H7 (cell line): ENCODE measurements at regions not wholly inside any gene's neighbourhood (a gene's known extent, or its start where the extent isn't known, plus 50 kb on each side); places are given as distances from the start of the nearest gene placed in this dataset.

Experiments used
- DNase-seq: peaks from one replicate; pipeline ENCODE4 v3.0.0; 2012
- H3K27me3 ChIP-seq: 2 replicates; pipeline ENCODE4 v1.6.0; 2011; ENCODE audit warnings: mild to moderate bottlenecking, low read length; ENCODE audit not compliant: control insufficient read depth, insufficient read depth
- H3K36me3 ChIP-seq: replicated peaks from 2 replicates; pipeline ENCODE4 v1.5.1; 2011; ENCODE audit warnings: low read length; ENCODE audit not compliant: control insufficient read depth, insufficient read depth
- H3K4me3 ChIP-seq: 2 replicates; pipeline ENCODE4 v1.5.1; 2011; ENCODE audit warnings: low read depth, mild to moderate bottlenecking, control low read depth, low read length, moderate library complexity; ENCODE audit not compliant: insufficient read depth

- H3K4me3 ChIP-seq: no peak overlapping the region
Measured at GRCh38 chr12:81987371-81987770, 228.2 kb upstream of the PPFIA2 start.

GRCh38 chr12:81976661-81977060, 217.5 kb upstream of the PPFIA2 start:
- Histone ChIP-seq H3K36me3 (no peaks in the 10 kb centered on the region), H3K27me3 (no peaks in the 10 kb centered on the region), H3K4me3 (no peak overlapping the region)
- no peak for DNase-seq

More at GRCh38 chr12:81987371-81987770, 228.2 kb upstream of the PPFIA2 start:
- Histone ChIP-seq H3K27me3 (no peaks in the 10 kb centered on the region), H3K36me3 (no peaks in the 10 kb centered on the region)
- no peak for DNase-seq

GRCh38 chr12:81974762-81975161, 215.6 kb upstream of the PPFIA2 start:
- Histone ChIP-seq H3K4me3 (no peak overlapping the region), H3K36me3 (no peaks in the 10 kb centered on the region), H3K27me3 (no peaks in the 10 kb centered on the region)
- DNase-seq: no peak

- no peak overlapping the region for H3K4me3 ChIP-seq
- no peaks in the 10 kb centered on the region for H3K36me3 ChIP-seq
- DNase-seq: no peak
- H3K27me3 ChIP-seq: no peaks in the 10 kb centered on the region
Measured at GRCh38 chr12:81968421-81968820, 209.3 kb upstream of the PPFIA2 start.

DNA sequence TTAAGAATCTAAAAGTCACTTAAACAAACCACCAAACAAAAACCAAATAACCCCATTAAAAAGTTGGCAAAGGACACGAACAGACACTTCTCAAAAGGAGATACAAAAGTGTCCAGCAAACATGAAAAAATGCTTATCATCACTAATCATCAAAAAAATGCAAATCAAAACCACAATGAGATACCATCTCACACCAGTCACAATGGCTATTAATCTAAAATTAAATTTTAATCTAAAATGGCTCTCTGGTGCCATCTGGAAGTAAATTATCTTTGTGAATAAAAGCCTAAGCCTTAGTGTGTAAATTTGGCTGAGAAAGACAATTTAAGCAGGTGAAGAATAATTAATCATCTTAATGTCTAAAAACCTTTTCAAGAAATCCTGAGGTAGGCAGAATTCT, 204.5 kb upstream of the PPFIA2 start:
- DNase-seq: no peak
- Histone ChIP-seq H3K4me3 (no peak overlapping the region), H3K27me3 (no peaks in the 10 kb centered on the region), H3K36me3 (no peaks in the 10 kb centered on the region)

DNA sequence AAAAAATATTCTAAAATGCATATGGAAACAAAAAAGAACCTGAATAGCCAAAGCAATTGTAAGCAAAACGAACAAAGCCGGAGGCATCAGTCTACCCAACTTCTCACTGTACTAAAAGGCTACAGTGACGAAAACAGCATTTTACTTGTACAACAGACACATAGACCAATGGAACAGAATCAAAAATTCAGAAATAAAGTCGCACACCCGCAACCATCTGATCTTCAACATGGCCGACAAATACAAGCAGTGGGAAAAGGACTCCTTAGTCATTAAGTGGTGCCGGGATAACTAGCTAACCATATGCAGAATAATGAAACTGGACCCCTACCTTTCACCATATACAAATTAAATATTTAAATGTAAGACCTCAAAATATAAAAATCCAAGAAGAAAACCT, 203.9 kb upstream of the PPFIA2 start:
- Histone ChIP-seq H3K4me3 (no peak overlapping the region), H3K36me3 (no peaks in the 10 kb centered on the region), H3K27me3 (no peaks in the 10 kb centered on the region)
- DNase-seq: no peak

- Histone ChIP-seq H3K4me3 (no peak overlapping the region), H3K27me3 (no peaks in the 10 kb centered on the region), H3K36me3 (no peaks in the 10 kb centered on the region)
- no peak for DNase-seq
Measured at GRCh38 chr12:81962126-81962856, 203.1 kb upstream of the PPFIA2 start.

GRCh38 chr12:81958406-81958805, 199.3 kb upstream of the PPFIA2 start:
- no peaks in the 10 kb centered on the region for H3K27me3 ChIP-seq
- DNase-seq: no peak

DNA sequence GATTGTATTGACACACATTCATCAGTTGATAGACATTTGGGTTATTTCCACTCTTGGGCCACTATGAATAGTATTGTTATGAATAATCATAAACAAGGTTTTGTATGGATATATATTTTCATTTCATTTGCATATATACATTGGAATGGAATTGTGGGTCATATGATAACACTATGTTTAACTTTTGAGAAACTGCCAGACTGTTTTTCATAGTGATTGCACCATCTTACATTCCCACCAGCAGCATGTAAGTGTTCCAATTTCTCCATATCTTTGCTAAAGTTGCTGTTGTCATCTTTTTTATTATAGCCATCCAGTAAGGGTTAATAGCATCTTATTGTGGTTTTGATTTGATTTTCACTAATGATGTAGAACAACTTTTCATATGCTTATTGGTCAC, 198.5 kb upstream of the PPFIA2 start:
- H3K27me3 ChIP-seq: no peaks in the 10 kb centered on the region
- no peak for DNase-seq
- H3K4me3 ChIP-seq: no peak overlapping the region
- no peaks in the 10 kb centered on the region for H3K36me3 ChIP-seq

More at GRCh38 chr12:81958406-81958805, 199.3 kb upstream of the PPFIA2 start:
- Histone ChIP-seq H3K36me3 (no peaks in the 10 kb centered on the region), H3K4me3 (no peak overlapping the region)

- no peak for DNase-seq
- no peaks in the 10 kb centered on the region for H3K36me3 ChIP-seq
- no peak overlapping the region for H3K4me3 ChIP-seq
- no peaks in the 10 kb centered on the region for H3K27me3 ChIP-seq
Measured at GRCh38 chr12:81956468-81956860, 197.3 kb upstream of the PPFIA2 start.

- Histone ChIP-seq H3K4me3 (no peak overlapping the region), H3K36me3 (no peaks in the 10 kb centered on the region), H3K27me3 (no peaks in the 10 kb centered on the region)
- no peak for DNase-seq
Measured at GRCh38 chr12:81953541-81953940, 194.4 kb upstream of the PPFIA2 start.

DNA sequence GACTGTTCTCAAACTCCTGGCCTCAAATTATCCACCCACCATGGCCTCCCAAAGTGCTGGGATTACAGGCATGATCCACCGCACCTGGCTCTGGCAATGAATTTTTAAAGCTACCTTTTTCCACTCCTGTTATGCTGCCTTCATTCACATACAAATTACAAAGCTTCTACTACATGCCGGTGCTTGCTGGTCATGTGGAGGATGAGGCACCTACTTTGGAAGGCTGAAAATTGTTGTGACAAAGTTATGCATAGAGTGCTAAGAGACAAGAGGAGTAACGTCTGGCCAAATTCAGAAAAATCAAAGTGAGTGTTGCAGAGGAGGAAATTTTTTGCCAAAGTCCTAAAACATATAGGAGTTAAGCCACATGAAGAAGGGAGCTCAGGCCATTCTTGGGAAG, 191.7 kb upstream of the PPFIA2 start:
- Histone ChIP-seq H3K36me3 (no peaks in the 10 kb centered on the region), H3K4me3 (no peak overlapping the region)
- no peak for DNase-seq

GRCh38 chr12:81949841-81950308, 190.7 kb upstream of the PPFIA2 start:
- DNase-seq: no peak
- H3K36me3 ChIP-seq: no peaks in the 10 kb centered on the region
- no peak overlapping the region for H3K4me3 ChIP-seq
- no peaks in the 10 kb centered on the region for H3K27me3 ChIP-seq

More for the DNA sequence above, 191.7 kb upstream of the PPFIA2 start:
- no peaks in the 10 kb centered on the region for H3K27me3 ChIP-seq

DNA sequence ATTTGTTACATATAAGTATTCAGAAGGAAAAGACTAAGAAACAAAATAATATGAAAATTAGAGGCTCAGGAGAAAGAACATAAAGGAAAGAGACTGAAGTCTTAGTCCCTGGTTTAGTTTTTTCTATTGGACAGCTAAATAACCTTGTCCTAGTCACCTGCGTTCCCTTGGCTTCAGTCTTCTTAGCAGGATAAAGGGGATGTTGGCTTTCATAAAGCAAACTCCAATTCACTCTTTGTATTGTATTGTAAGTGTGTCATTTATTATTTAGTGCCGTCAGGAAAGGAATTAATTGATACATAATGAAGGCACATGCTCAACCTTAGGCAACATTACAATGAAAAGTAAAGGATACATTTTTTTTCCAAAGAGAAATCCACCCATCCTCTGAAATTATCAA, 190.3 kb upstream of the PPFIA2 start:
- Histone ChIP-seq H3K4me3 (no peak overlapping the region), H3K36me3 (no peaks in the 10 kb centered on the region), H3K27me3 (no peaks in the 10 kb centered on the region)
- no peak for DNase-seq

DNA sequence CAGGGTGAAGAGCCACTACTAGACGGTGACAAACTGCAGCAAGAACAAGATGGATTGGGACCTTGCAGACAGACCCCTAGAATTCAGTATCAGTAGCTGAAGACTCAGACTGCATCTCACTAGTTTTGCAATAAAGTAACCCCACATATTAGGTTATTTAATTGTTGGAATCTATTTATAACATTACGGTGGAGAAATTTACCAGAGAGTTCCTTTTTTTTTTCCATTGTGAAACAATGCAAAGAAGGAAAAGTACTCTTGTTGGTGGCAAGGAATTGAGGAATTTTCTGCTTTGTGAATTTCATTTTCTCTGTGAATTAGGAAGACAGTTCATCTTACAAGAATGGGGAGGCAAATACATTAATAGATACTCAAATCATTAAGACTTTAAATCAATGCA, 185.7 kb upstream of the PPFIA2 start:
- Histone ChIP-seq H3K27me3 (no peaks in the 10 kb centered on the region), H3K36me3 (no peaks in the 10 kb centered on the region)
- DNase-seq: no peak

GRCh38 chr12:81942594-81942993, 183.4 kb upstream of the PPFIA2 start:
- no peak overlapping the region for H3K4me3 ChIP-seq
- no peak for DNase-seq
- no peaks in the 10 kb centered on the region for H3K36me3 ChIP-seq
- no peaks in the 10 kb centered on the region for H3K27me3 ChIP-seq

More for the DNA sequence above, 185.7 kb upstream of the PPFIA2 start:
- H3K4me3 ChIP-seq: no peak overlapping the region
